Natural killer cell (primary cell): ENCODE measurements at regions not wholly inside any gene's neighbourhood (a gene's known extent, or its start where the extent isn't known, plus 50 kb on each side); places are given as distances from the start of the nearest gene placed in this dataset.

ENCODE experiments used
- ATAC-seq, 3 donors: fragments of 150-1000 bp in 2 of 3; fragments of 200-7000 bp in 1 of 3; cut with Tn5 transposase; 1 replicate in 1 of 3; 2 replicates in 2 of 3; pipeline ENCODE4 v1.10.0; 2021; ENCODE audit warnings: mild to moderate bottlenecking in 2 of 3, moderate library complexity in 2 of 3
- DNase-seq, 2 donors: peaks; one replicate each; pipeline versions ENCODE4 v3.0.0 to v3.0.0-alpha.2; 2013 to 2021; ENCODE audit warnings: mixed read lengths in 1 of 2
- H3K27ac ChIP-seq: one replicate; pipeline ENCODE4 v1.5.1; 2013; ENCODE audit warnings: mild to moderate bottlenecking, low read length
- H3K27me3 ChIP-seq: one replicate; pipeline ENCODE4 v1.6.1; 2013; ENCODE audit warnings: low read length; ENCODE audit not compliant: control insufficient read depth, insufficient read depth
- H3K36me3 ChIP-seq: one replicate; pipeline ENCODE4 v1.6.1; 2013; ENCODE audit warnings: low read length; ENCODE audit not compliant: control insufficient read depth, insufficient read depth
- H3K4me1 ChIP-seq: one replicate; pipeline ENCODE4 v1.6.1; 2013; ENCODE audit warnings: low read length; ENCODE audit not compliant: control insufficient read depth, insufficient read depth
- H3K4me3 ChIP-seq: one replicate; pipeline ENCODE4 v1.5.1; 2013; ENCODE audit warnings: low read length
- H3K9me3 ChIP-seq: one replicate; pipeline ENCODE4 v1.6.1; 2013; ENCODE audit warnings: low read length; ENCODE audit not compliant: control insufficient read depth, insufficient read depth
- H3K27ac Mint-ChIP-seq, 2 donors: one replicate each; pipeline ENCODE4 v1.8.0; 2022; ENCODE audit warnings: mild to moderate bottlenecking in 2 of 2, mixed read lengths in 2 of 2, moderate library complexity in 1 of 2
- H3K27me3 Mint-ChIP-seq, 2 donors: one replicate each; pipeline ENCODE4 v1.8.0; 2022; ENCODE audit warnings: low read depth in 2 of 2, mixed read lengths in 2 of 2
- H3K36me3 Mint-ChIP-seq: one replicate; pipeline ENCODE4 v1.8.0; 2022; ENCODE audit warnings: mixed read lengths
- H3K4me1 Mint-ChIP-seq, 2 donors: one replicate each; pipeline ENCODE4 v1.8.0; 2022; ENCODE audit warnings: mixed read lengths in 2 of 2
- H3K4me3 Mint-ChIP-seq: one replicate; pipeline ENCODE4 v1.8.0; 2022; ENCODE audit warnings: mild to moderate bottlenecking, moderate library complexity, mixed read lengths
- H3K9me3 Mint-ChIP-seq, 2 donors: one replicate each; pipeline ENCODE4 v1.8.0; 2022; ENCODE audit warnings: mixed read lengths in 2 of 2
- CTCF ChIP-seq: fragments of 200-600 bp; IDR thresholded peaks from one replicate; pipeline ENCODE4 v1.8.0; 2022; ENCODE audit warnings: antibody characterized with exemption
- WGBS: methylation state at CpG from one replicate; pipeline ENCODE4 v1.1.7; 2013; ENCODE audit warnings: missing lambda C conversion rate; ENCODE audit not compliant: insufficient coverage; 5-methylcytosine and 5-hydroxymethylcytosine counted together
- intact Hi-C: fragments of 100-400 bp; cut with micrococcal nuclease; formaldehyde crosslinking; loops from one replicate; pipeline ENCODE4 v1.14.2; 2022

GRCh38 chr2:56565143-56565542 lies 381.4 kb downstream of the CCDC85A start:
- Histone ChIP-seq H3K36me3 (no peaks in the 10 kb centered on the region), H3K9me3 (no peaks in the 10 kb centered on the region), H3K4me1 (no peaks in the 10 kb centered on the region), H3K27me3 (no peaks in the 10 kb centered on the region), H3K27ac (no peak overlapping the region), H3K4me3 (no peak overlapping the region)
- no peak for ATAC-seq
- intact Hi-C loops: no loop called here
- Mint-ChIP-seq H3K36me3 (no peaks in the 10 kb centered on the region), H3K4me3 (no peak overlapping the region), H3K27ac (no peak overlapping the region), H3K9me3 (peaks cover 5 to 12% of the 10 kb centered on the region in 2 donors), H3K27me3 (no peaks in the 10 kb centered on the region), H3K4me1 (no peaks in the 10 kb centered on the region)
- WGBS: 79% methylated on average over 2 of the region's 2 CpGs
- DNase-seq: no peak
- no peak for TF ChIP-seq CTCF

GRCh38 chr2:56571074-56571473 lies 387.3 kb downstream of the CCDC85A start:
- TF ChIP-seq CTCF: no peak
- Mint-ChIP-seq H3K27ac (no peak overlapping the region), H3K4me1 (no peaks in the 10 kb centered on the region), H3K36me3 (no peaks in the 10 kb centered on the region), H3K4me3 (no peak overlapping the region), H3K9me3 (peaks cover 15 to 19% of the 10 kb centered on the region in 2 donors), H3K27me3 (no peaks in the 10 kb centered on the region)
- no peaks in the 10 kb centered on the region for H3K9me3 ChIP-seq
- no peak overlapping the region for H3K4me3 ChIP-seq
- no peaks in the 10 kb centered on the region for H3K27me3 ChIP-seq
- ATAC-seq: no peak
- H3K36me3 ChIP-seq: no peaks in the 10 kb centered on the region
- no peak overlapping the region for H3K27ac ChIP-seq
- WGBS: 79% methylated on average over 3 of the region's 3 CpGs
- DNase-seq: no peak
- intact Hi-C loops: no loop called here
- H3K4me1 ChIP-seq: no peaks in the 10 kb centered on the region

GRCh38 chr2:56576001-56576400 lies 392.2 kb downstream of the CCDC85A start:
- Histone ChIP-seq H3K36me3 (no peaks in the 10 kb centered on the region), H3K4me1 (no peaks in the 10 kb centered on the region), H3K9me3 (peaks cover 4% of the 10 kb centered on the region), H3K27ac (no peak overlapping the region), H3K4me3 (no peak overlapping the region), H3K27me3 (no peaks in the 10 kb centered on the region)
- no peak for DNase-seq
- Mint-ChIP-seq H3K9me3 (peaks cover 24 to 31% of the 10 kb centered on the region in 2 donors), H3K4me1 (no peaks in the 10 kb centered on the region), H3K27me3 (no peaks in the 10 kb centered on the region), H3K36me3 (peaks cover 16% of the 10 kb centered on the region), H3K4me3 (no peak overlapping the region), H3K27ac (no peak overlapping the region)
- no peak for ATAC-seq
- WGBS: 69% methylated on average over 3 of the region's 3 CpGs
- intact Hi-C loops: no loop called here
- no peak for TF ChIP-seq CTCF

- Histone ChIP-seq H3K27me3 (no peaks in the 10 kb centered on the region), H3K36me3 (no peaks in the 10 kb centered on the region), H3K4me1 (no peaks in the 10 kb centered on the region), H3K4me3 (no peak overlapping the region), H3K27ac (no peak overlapping the region), H3K9me3 (peaks cover 4% of the 10 kb centered on the region)
- no peak for TF ChIP-seq CTCF
- intact Hi-C loops: no loop called here
- Mint-ChIP-seq H3K4me3 (no peak overlapping the region), H3K27me3 (no peaks in the 10 kb centered on the region), H3K4me1 (no peaks in the 10 kb centered on the region), H3K27ac (no peak overlapping the region), H3K36me3 (peaks cover 16% of the 10 kb centered on the region), H3K9me3 (peaks cover 12 to 16% of the 10 kb centered on the region in 2 donors)
- no peak for DNase-seq
- no peak for ATAC-seq
Observed at GRCh38 chr2:56580242-56580641, 396.5 kb downstream of the CCDC85A start.
